ENCODE measurements at regions not wholly inside any gene's neighbourhood (a gene's known extent, or its start where the extent isn't known, plus 50 kb on each side); places are given as distances from the start of the nearest gene placed in this dataset.

GRCh38 chr11:37320921-37321320 lies 722.9 kb upstream of the RAG2 start:
- no peak for TF ChIP-seq EZH2 (IDR thresholded peaks at IDR 0.05; ENCODE audit: insufficient read depth, poor library complexity, severe bottlenecking)
- TF ChIP-seq EZH2phosphoT487 (IDR thresholded peaks at IDR 0.05; ENCODE audit: insufficient read depth, low read depth): no peak

Data from GM23248 (cell line).